PFSK-1 (cell line): ENCODE measurements at regions not wholly inside any gene's neighbourhood (a gene's known extent, or its start where the extent isn't known, plus 50 kb on each side); places are given as distances from the start of the nearest gene placed in this dataset.

Experiments
- FOXP2 ChIP-seq: optimal IDR thresholded peaks from 2 replicates; pipeline ENCODE3; 2011; ENCODE audit warnings: borderline replicate concordance, control low read depth, inconsistent platforms; ENCODE audit not compliant: insufficient read depth; ENCODE audit errors: extremely low read length, extremely low read depth
- POLR2AphosphoS5 ChIP-seq: IDR thresholded peaks from 2 replicates; pipeline ENCODE4 v1.6.1; 2012; ENCODE audit warnings: low read depth, mild to moderate bottlenecking, control low read depth, low read length, moderate library complexity
- TAF1 ChIP-seq: IDR thresholded peaks from 2 replicates; pipeline ENCODE4 v1.6.1; 2012; ENCODE audit warnings: low read length, control low read depth, borderline replicate concordance; ENCODE audit not compliant: insufficient read depth
- TF ChIP-seq, protein P1 (sequence below), 2 experiments: IDR thresholded peaks; 2 replicates each; pipeline versions ENCODE4 v1.6.1 to v1.8.0; 2011 to 2012; ENCODE audit warnings: low read depth in 2 of 2, low read length in 2 of 2, control low read depth in 1 of 2, inconsistent platforms in 1 of 2, mild to moderate bottlenecking in 1 of 2, moderate library complexity in 1 of 2; ENCODE audit not compliant: insufficient read depth in 1 of 2

DNA sequence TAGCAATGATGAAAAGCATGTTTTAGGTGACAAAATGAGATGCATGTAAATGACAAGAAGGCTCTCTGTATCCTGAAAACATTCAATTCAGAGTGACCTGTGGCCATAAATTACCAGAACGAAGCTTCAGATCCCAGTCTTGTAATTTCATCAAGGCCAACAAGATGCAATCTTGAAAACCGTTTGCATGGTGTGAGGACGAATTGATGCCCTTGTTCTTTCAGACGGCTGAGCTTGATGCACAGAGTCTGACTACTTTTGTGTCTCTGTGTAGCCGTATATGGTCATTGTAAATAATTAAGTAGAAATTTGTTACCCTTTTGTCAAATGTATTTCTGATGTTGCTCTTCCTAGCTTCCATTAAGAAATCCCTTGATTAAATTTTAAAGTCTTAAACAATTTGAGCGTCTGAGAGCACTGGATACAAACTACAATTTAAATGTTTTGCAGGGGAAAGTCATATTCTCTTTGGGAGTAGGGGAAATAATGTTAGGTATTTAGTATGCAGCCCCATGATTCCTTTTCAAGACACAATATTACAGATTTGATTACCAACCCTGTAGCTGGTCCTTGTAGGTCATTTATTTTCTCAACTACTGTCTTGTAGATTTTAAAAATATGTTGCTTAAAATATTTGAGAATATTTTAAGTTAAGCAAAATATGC, 125.8 kb upstream of the PCDH9 start:
- TF ChIP-seq, protein P1, sequence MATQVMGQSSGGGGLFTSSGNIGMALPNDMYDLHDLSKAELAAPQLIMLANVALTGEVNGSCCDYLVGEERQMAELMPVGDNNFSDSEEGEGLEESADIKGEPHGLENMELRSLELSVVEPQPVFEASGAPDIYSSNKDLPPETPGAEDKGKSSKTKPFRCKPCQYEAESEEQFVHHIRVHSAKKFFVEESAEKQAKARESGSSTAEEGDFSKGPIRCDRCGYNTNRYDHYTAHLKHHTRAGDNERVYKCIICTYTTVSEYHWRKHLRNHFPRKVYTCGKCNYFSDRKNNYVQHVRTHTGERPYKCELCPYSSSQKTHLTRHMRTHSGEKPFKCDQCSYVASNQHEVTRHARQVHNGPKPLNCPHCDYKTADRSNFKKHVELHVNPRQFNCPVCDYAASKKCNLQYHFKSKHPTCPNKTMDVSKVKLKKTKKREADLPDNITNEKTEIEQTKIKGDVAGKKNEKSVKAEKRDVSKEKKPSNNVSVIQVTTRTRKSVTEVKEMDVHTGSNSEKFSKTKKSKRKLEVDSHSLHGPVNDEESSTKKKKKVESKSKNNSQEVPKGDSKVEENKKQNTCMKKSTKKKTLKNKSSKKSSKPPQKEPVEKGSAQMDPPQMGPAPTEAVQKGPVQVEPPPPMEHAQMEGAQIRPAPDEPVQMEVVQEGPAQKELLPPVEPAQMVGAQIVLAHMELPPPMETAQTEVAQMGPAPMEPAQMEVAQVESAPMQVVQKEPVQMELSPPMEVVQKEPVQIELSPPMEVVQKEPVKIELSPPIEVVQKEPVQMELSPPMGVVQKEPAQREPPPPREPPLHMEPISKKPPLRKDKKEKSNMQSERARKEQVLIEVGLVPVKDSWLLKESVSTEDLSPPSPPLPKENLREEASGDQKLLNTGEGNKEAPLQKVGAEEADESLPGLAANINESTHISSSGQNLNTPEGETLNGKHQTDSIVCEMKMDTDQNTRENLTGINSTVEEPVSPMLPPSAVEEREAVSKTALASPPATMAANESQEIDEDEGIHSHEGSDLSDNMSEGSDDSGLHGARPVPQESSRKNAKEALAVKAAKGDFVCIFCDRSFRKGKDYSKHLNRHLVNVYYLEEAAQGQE (IDR thresholded peaks at IDR 0.05; ENCODE audit: insufficient read depth in 1 of 2, low read depth in 2 of 2, low read length in 2 of 2), result no peak
- TF ChIP-seq POLR2AphosphoS5 (no peak), TAF1 (no peak), FOXP2 (no peak)
